GM18870 (cell line): ENCODE measurements at regions not wholly inside any gene's neighbourhood (a gene's known extent, or its start where the extent isn't known, plus 50 kb on each side); places are given as distances from the start of the nearest gene placed in this dataset.

ENCODE experiments used
- ATAC-seq: cut with Tn5 transposase; IDR thresholded peaks from one replicate; pipeline ENCODE4 v1.9.1; 2021; ENCODE audit warnings: moderate library complexity; ENCODE audit not compliant: unreplicated experiment

- ATAC-seq: no peak
These were observed 407.6 kb upstream of the PSMD7 start for GRCh38 chr16:73888840-73889490.

GRCh38 chr16:73887911-73888310 is 408.7 kb upstream of the PSMD7 start:
- no peak for ATAC-seq

- ATAC-seq: no peak
These were observed 410.2 kb upstream of the PSMD7 start for GRCh38 chr16:73886426-73886825.

- ATAC-seq: no peak
These were observed 411.3 kb upstream of the PSMD7 start for GRCh38 chr16:73885319-73885718.

- no peak for ATAC-seq
These were observed 412.8 kb upstream of the PSMD7 start for GRCh38 chr16:73883841-73884240.

GRCh38 chr16:73883126-73883525 is 413.5 kb upstream of the PSMD7 start:
- no peak for ATAC-seq

- no peak for ATAC-seq
These were observed 414.0 kb upstream of the PSMD7 start for GRCh38 chr16:73882651-73883050.

- ATAC-seq: no peak
These were observed 414.6 kb upstream of the PSMD7 start for GRCh38 chr16:73882033-73882432.

GRCh38 chr16:73879621-73880020 is 417.0 kb upstream of the PSMD7 start:
- no peak for ATAC-seq

- no peak for ATAC-seq
These were observed 418.0 kb upstream of the PSMD7 start for GRCh38 chr16:73878611-73879010.

- no peak for ATAC-seq
These were observed 419.5 kb upstream of the PSMD7 start for GRCh38 chr16:73877150-73877549.

- no peak for ATAC-seq
These were observed 420.5 kb upstream of the PSMD7 start for GRCh38 chr16:73875996-73876690.

GRCh38 chr16:73874324-73874723 is 422.3 kb upstream of the PSMD7 start:
- no peak for ATAC-seq

- ATAC-seq: no peak
These were observed 423.0 kb upstream of the PSMD7 start for GRCh38 chr16:73873643-73874042.

GRCh38 chr16:73872856-73873255 is 423.8 kb upstream of the PSMD7 start:
- no peak for ATAC-seq

- ATAC-seq: no peak
These were observed 425.4 kb upstream of the PSMD7 start for GRCh38 chr16:73871088-73871733.

- no peak for ATAC-seq
These were observed 427.5 kb upstream of the PSMD7 start for GRCh38 chr16:73869126-73869525.

- no peak for ATAC-seq
These were observed 431.7 kb upstream of the PSMD7 start for GRCh38 chr16:73864868-73865267.

- no peak for ATAC-seq
These were observed 438.3 kb upstream of the PSMD7 start for GRCh38 chr16:73858326-73858725.

- ATAC-seq: no peak
These were observed 442.6 kb upstream of the PSMD7 start for GRCh38 chr16:73853968-73854367.

GRCh38 chr16:73852561-73852960 is 444.1 kb upstream of the PSMD7 start:
- ATAC-seq: no peak

GRCh38 chr16:73848993-73849392 is 447.6 kb upstream of the PSMD7 start:
- ATAC-seq: no peak
